Activated CD4-positive, alpha-beta T cell treated with anti-CD3 and anti-CD28 coated beads, Interleukin-2, Interleukin-4, amounts not matched to agents 100 ng/mL and 50 ng/mL, durations not matched to agents 16 hours and 8 hours (primary cell): ENCODE measurements at regions not wholly inside any gene's neighbourhood (a gene's known extent, or its start where the extent isn't known, plus 50 kb on each side); places are given as distances from the start of the nearest gene placed in this dataset.

Experiments
- DNase-seq: peaks from one replicate; pipeline ENCODE4 v3.0.0-alpha.2; 2020; ENCODE audit warnings: low spot score

GRCh38 chr2:223524066-223524465 is 78.1 kb downstream of the SCG2 start:
- no peak for DNase-seq

GRCh38 chr2:223526106-223526505 is 76.1 kb downstream of the SCG2 start:
- no peak for DNase-seq

- no peak for DNase-seq
These were observed 74.1 kb downstream of the SCG2 start for GRCh38 chr2:223528036-223528435.

- no peak for DNase-seq
These were observed 72.5 kb downstream of the SCG2 start for GRCh38 chr2:223529696-223530095.

- no peak for DNase-seq
These were observed 71.3 kb downstream of the SCG2 start for GRCh38 chr2:223530811-223531210.

GRCh38 chr2:223532161-223532560 is 70.0 kb downstream of the SCG2 start:
- no peak for DNase-seq

- no peak for DNase-seq
These were observed 69.4 kb downstream of the SCG2 start for GRCh38 chr2:223532712-223533111.

- no peak for DNase-seq
These were observed 65.6 kb downstream of the SCG2 start for GRCh38 chr2:223536546-223536945.

GRCh38 chr2:223537115-223537514 is 65.0 kb downstream of the SCG2 start:
- DNase-seq: no peak

- DNase-seq: no peak
These were observed 64.2 kb downstream of the SCG2 start for GRCh38 chr2:223537651-223538601.

GRCh38 chr2:223538920-223539440 is 63.2 kb downstream of the SCG2 start:
- no peak for DNase-seq

GRCh38 chr2:223541546-223541945 is 60.6 kb downstream of the SCG2 start:
- no peak for DNase-seq

- no peak for DNase-seq
These were observed 59.7 kb downstream of the SCG2 start for GRCh38 chr2:223542501-223542900.

GRCh38 chr2:223545406-223545805 is 56.8 kb downstream of the SCG2 start:
- no peak for DNase-seq

GRCh38 chr2:223545830-223546229 is 56.3 kb downstream of the SCG2 start:
- DNase-seq: no peak
